ENCODE measurements at regions not wholly inside any gene's neighbourhood (a gene's known extent, or its start where the extent isn't known, plus 50 kb on each side); places are given as distances from the start of the nearest gene placed in this dataset.

DNA sequence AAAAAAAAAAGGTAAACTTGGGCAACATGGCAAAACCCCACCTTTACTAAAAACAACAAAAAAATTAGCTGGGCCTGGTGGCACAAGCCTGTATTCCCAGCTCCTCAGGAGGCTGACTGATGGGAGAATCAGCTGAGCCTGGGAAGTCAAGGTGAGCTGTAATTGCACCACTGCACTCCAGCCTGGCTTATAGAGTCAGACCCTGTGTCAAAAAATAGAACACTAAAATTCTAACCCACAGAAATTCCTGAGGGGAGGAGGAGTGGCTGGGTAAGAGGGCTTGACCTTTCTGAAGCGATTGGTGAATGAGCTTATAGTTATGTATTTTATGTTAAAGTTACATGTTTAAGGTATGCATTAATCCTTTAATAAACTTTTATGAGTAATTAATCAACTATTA, 53.3 kb downstream of the FAT3 start:
- no peak overlapping the region for H3K4ac ChIP-seq (replicated peaks; ENCODE audit: insufficient read length, low read depth, low read length)
- H2BK5ac ChIP-seq (ENCODE audit: low read depth, low read length), result no peak overlapping the region
- no peak for FAIRE-seq
- no peak overlapping the region for H2AFZ ChIP-seq (ENCODE audit: low read length)
- peaks cover 0 to 10% of the 10 kb centered on the region in 2 experiments; a peak in 1 of 4 replicates for H3K79me2 ChIP-seq (ENCODE audit: control insufficient read depth in 1 of 2, insufficient read depth in 2 of 2, low read length in 2 of 2)
- no peak overlapping the region for H4K5ac ChIP-seq (ENCODE audit: insufficient read length, low read depth, low read length)
- POLR2A ChIA-PET (ENCODE audit: partially characterized antibody), result interaction anchor here (1.0 kb wide), 1 partner anchor 10 kb away, joined by 3 read pairs; no protein-coding TSS in a partner anchor
- no peaks in the 10 kb centered on the region for H3K27me3 ChIP-seq (replicated peaks in 1 of 4; ENCODE audit: control insufficient read depth in 3 of 4, extremely low read depth in 1 of 4, insufficient read depth in 3 of 4, low read length in 3 of 4)
- TF ChIP-seq CBX5 (IDR thresholded peaks at IDR 0.05; ENCODE audit: low read depth, low read length), result no peak
- TF ChIP-seq ATF3 (IDR thresholded peaks at IDR 0.05; ENCODE audit: insufficient read depth, low read depth, low read length), result no peak
- TF ChIP-seq JUN (IDR thresholded peaks at IDR 0.05; ENCODE audit: low read depth, low read length), result no peak
- no peak overlapping the region for H3K4me3 ChIP-seq (ENCODE audit: extremely low read depth in 1 of 4, insufficient read depth in 2 of 4, low read depth in 3 of 4, low read length in 4 of 4)
- no peaks in the 10 kb centered on the region for H3K79me1 ChIP-seq (ENCODE audit: low read depth, low read length)
- H3K4me2 ChIP-seq (ENCODE audit: insufficient read depth in 1 of 2, low read depth in 2 of 2, low read length in 2 of 2), result no peak overlapping the region
- no peak overlapping the region for H2BK20ac ChIP-seq (ENCODE audit: low read length)
- H3K9me3 ChIP-seq (ENCODE audit: insufficient read depth in 2 of 2, low read depth in 1 of 2, low read length in 1 of 2), result no peaks in the 10 kb centered on the region
- no peak overlapping the region for H3K56ac ChIP-seq (replicated peaks; ENCODE audit: insufficient read length, low read depth, low read length)
- no peak overlapping the region for H4K8ac ChIP-seq (ENCODE audit: extremely low read depth, insufficient read depth, low read length)
- no peak overlapping the region for H2BK15ac ChIP-seq (ENCODE audit: low read length)
- no peak overlapping the region for H4K91ac ChIP-seq (replicated peaks; ENCODE audit: insufficient read length, low read length)
- no peak overlapping the region for H2AK5ac ChIP-seq (ENCODE audit: low read depth, low read length)
- no peaks in the 10 kb centered on the region for H3K23me2 ChIP-seq (ENCODE audit: low read depth, low read length)
- no peak overlapping the region for H2BK120ac ChIP-seq (replicated peaks; ENCODE audit: low read depth, low read length)
- H3K27ac ChIP-seq (ENCODE audit: low read depth, low read length), result no peak overlapping the region; the same call in 1 of the 2 replicates
- H3K9ac ChIP-seq (replicated peaks in 1 of 4; ENCODE audit: extremely low read depth in 1 of 4, low read depth in 3 of 4, low read length in 3 of 4), result no peak overlapping the region
- H4K20me1 ChIP-seq (replicated peaks in 1 of 2; ENCODE audit: control insufficient read depth in 1 of 2, insufficient read depth in 2 of 2, low read length in 2 of 2), result no peaks in the 10 kb centered on the region
- H3K14ac ChIP-seq (ENCODE audit: insufficient read length), result no peak overlapping the region
- no peak overlapping the region for H3K23ac ChIP-seq (ENCODE audit: insufficient read length)
- no peak overlapping the region for H2BK12ac ChIP-seq (ENCODE audit: low read depth, low read length)
- 88% methylated on average over 1 of the region's 1 CpG; no CpG with 5 or more reads in 1 of the 2 experiments for WGBS, 2 experiments (ENCODE audit: extremely low coverage in 1 of 2, insufficient coverage in 1 of 2, insufficient read length in 1 of 2, insufficient replicate concordance in 2 of 2, low coverage in 1 of 2, low lambda C conversion rate in 2 of 2, missing lambda C conversion rate in 1 of 2)
- DNase-seq (ENCODE audit: low read depth in 1 of 2, low spot score in 2 of 2), result no peak
- CTCF ChIA-PET (ENCODE audit: partially characterized antibody), result interaction anchor here (0.7 to 1.0 kb wide), 2 partner anchors 11 to 13 kb away, joined by 3 read pairs; no protein-coding TSS in a partner anchor
- peaks cover 0 to 4% (median 0%) of the 10 kb centered on the region in 4 experiments; a peak in 1 of 7 replicates for H3K4me1 ChIP-seq (replicated peaks in 1 of 4; ENCODE audit: control insufficient read depth in 3 of 4, insufficient read depth in 4 of 4, low read length in 3 of 4)
- no peaks in the 10 kb centered on the region for H3K36me3 ChIP-seq (ENCODE audit: control insufficient read depth in 2 of 4, insufficient read depth in 4 of 4, low read length in 3 of 4)
- H3K18ac ChIP-seq (ENCODE audit: extremely low read depth, low read length), result no peak overlapping the region
